ENCODE measurements at regions not wholly inside any gene's neighbourhood (a gene's known extent, or its start where the extent isn't known, plus 50 kb on each side); places are given as distances from the start of the nearest gene placed in this dataset.

DNA sequence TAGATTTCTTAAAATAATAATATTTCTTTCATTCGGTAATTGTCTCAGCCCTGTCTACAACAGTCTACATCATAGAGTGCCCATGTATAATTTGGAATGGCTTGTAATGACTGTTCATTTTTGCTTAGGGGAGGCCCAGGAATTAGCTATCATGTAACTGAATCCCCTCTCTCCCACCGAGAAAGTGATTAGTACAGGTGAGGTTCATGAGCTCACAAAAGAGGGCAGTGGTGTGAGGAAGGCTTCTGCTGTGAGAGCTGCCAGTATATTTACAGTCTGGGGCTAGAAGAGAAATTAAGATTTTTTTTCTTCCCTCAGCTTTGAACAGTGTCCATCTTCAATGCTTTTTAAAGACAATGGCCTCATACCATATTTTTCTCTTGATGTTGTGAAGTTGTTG lies 340.7 kb downstream of the ADGRL2 start:
- H2AFZ ChIP-seq (replicated peaks; ENCODE audit: low read length, poor library complexity), result no peak overlapping the region
- no peak overlapping the region for H4K91ac ChIP-seq (ENCODE audit: insufficient read depth, low read depth, low read length)
- no peak overlapping the region for H3K4me2 ChIP-seq (ENCODE audit: low read depth, low read length)
- H2BK20ac ChIP-seq (ENCODE audit: low read depth, low read length), result no peak overlapping the region
- H4K5ac ChIP-seq (ENCODE audit: low read depth, low read length), result no peak overlapping the region
- DNase-seq (no peak), ATAC-seq (ENCODE audit: low read depth) (no peak)
- no peak overlapping the region for H3K4me3 ChIP-seq (ENCODE audit: insufficient read depth, low read depth, low read length)
- no peak overlapping the region for H2AK9ac ChIP-seq (replicated peaks; ENCODE audit: low read depth, low read length, poor library complexity)
- H3K9me1 ChIP-seq (ENCODE audit: insufficient read depth, low read length), result no peaks in the 10 kb centered on the region
- CTCF ChIA-PET, result interaction anchor here (0.7 kb wide), 1 partner anchor 1298 kb away, joined by 3 read pairs; no protein-coding TSS in a partner anchor
- BruUV-seq (replicated peaks), result no TSS peak
- H3K56ac ChIP-seq (ENCODE audit: extremely low read depth, insufficient read depth, low read length), result no peak overlapping the region
- intact Hi-C loops (cut with micrococcal nuclease), result no loop called here
- H3K9ac ChIP-seq (ENCODE audit: low read depth, low read length), result no peak overlapping the region
- H3K4ac ChIP-seq (ENCODE audit: low read depth, low read length), result no peak overlapping the region
- no peak overlapping the region for H3K14ac ChIP-seq (replicated peaks; ENCODE audit: low read depth, low read length)
- no peaks in the 10 kb centered on the region for H3K27me3 ChIP-seq (ENCODE audit: control insufficient read depth, insufficient read depth, low read length)
- WGBS, 2 experiments (ENCODE audit: extremely low coverage in 2 of 2, insufficient read length in 1 of 2), result no CpG with 5 or more reads among the region's 2 CpGs
- no peak overlapping the region for H2BK120ac ChIP-seq (ENCODE audit: low read depth, low read length)
- H3K23ac ChIP-seq (ENCODE audit: low read depth, low read length), result no peak overlapping the region
- no peak overlapping the region for H3K18ac ChIP-seq (ENCODE audit: low read depth, low read length)
- dilution Hi-C loops (cut with HindIII; ENCODE audit: low sequenced_read_pairs, unreplicated experiment), result no loop called here
- H4K20me1 ChIP-seq (ENCODE audit: insufficient read depth, low read length), result no peaks in the 10 kb centered on the region
- POLR2A ChIA-PET (ENCODE audit: unreplicated experiment), result no interaction called here
- no peaks in the 10 kb centered on the region for H3K79me1 ChIP-seq (ENCODE audit: low read depth in 1 of 2, low read length in 2 of 2)
- no peak overlapping the region for H2AK5ac ChIP-seq (ENCODE audit: low read depth, low read length)
- H2BK15ac ChIP-seq (ENCODE audit: low read depth, low read length), result no peak overlapping the region
- H3K9me3 ChIP-seq (ENCODE audit: control insufficient read depth, insufficient read depth, low read length), result no peaks in the 10 kb centered on the region; the same call in 1 of the 2 replicates
- H3K27ac ChIP-seq (ENCODE audit: insufficient read depth, low read length), result no peak overlapping the region
- H4K8ac ChIP-seq (ENCODE audit: low read depth in 2 of 2, low read length in 2 of 2), result no peak overlapping the region
- no peak overlapping the region for H2BK5ac ChIP-seq (ENCODE audit: low read depth, low read length, poor library complexity, severe bottlenecking)
- TF ChIP-seq MAFK (IDR thresholded peaks at IDR 0.05; ENCODE audit: low read depth, low read length) (no peak), CHD1 (IDR thresholded peaks at IDR 0.05; ENCODE audit: low read depth, low read length) (no peak)
- H3K4me1 ChIP-seq (ENCODE audit: control insufficient read depth, insufficient read depth, low read length), result no peaks in the 10 kb centered on the region
- no peaks in the 10 kb centered on the region for H3K36me3 ChIP-seq (ENCODE audit: control insufficient read depth, insufficient read depth, low read length)
- in situ Hi-C loops (cut with MboI; ENCODE audit: low sequenced_read_pairs), result no loop called here
